Astrocyte of the spinal cord (primary cell): ENCODE measurements at regions not wholly inside any gene's neighbourhood (a gene's known extent, or its start where the extent isn't known, plus 50 kb on each side); places are given as distances from the start of the nearest gene placed in this dataset.

ENCODE experiments used
- DNase-seq: peaks from one replicate; pipeline ENCODE4 v3.0.0; 2011; ENCODE audit warnings: low read depth, low spot score
- H3K4me3 ChIP-seq: 2 replicates; pipeline ENCODE4 v1.5.1; 2011; ENCODE audit warnings: low read depth, mild to moderate bottlenecking, low read length, moderate library complexity
- CTCF ChIP-seq: IDR thresholded peaks from 2 replicates; pipeline ENCODE4 v1.5.1; 2012; ENCODE audit warnings: low read depth, mild to moderate bottlenecking, low read length, inconsistent platforms
- in situ Hi-C: cut with HindIII; loops from 2 replicates; pipeline ENCODE4 v1.10.0; 2017; ENCODE audit warnings: low sequenced_read_pairs

- in situ Hi-C loops, result no loop called here
- H3K4me3 ChIP-seq, result no peak overlapping the region
- no peak for DNase-seq
- no peak for TF ChIP-seq CTCF
These were observed 646.1 kb upstream of the ACVR2A start for GRCh38 chr2:147198651-147199171.

DNA sequence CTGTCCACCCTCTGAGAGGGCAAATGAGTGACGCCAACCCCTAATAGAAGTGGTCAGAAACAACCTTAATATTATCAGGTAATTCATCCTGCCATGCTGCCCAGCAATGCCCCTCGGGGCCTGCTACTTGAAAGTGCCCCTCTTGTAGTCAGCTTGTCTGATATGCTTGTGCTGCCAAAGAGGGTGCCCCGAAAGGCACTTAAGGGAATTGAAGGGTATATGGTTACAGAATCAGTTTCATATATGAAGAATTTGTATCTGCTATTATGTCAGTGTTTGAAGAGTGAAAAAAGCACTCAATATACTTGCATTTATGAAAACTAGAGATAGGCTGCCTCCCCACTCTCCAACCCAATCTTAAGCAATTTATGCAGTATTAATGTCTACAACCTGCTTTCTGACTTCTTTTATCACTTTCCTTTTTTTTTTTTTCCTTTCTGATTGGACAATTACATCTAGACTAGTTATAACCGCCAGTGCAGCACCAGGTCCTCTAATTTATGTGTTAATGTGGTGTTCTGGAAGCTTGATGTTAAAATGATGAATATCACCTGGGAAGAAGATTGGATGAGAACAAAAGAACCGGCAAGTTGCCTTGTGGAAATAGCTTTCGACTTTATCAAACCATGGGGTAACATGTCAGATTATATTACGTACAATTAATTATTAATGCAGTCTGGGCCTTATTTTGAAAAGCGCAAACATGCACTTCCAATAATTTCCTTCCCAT is 646.9 kb upstream of the ACVR2A start:
- DNase-seq, result no peak
- no peak for TF ChIP-seq CTCF
- in situ Hi-C loops, result no loop called here
- no peak overlapping the region for H3K4me3 ChIP-seq

- TF ChIP-seq CTCF, result no peak
- no peak overlapping the region for H3K4me3 ChIP-seq
- in situ Hi-C loops, result no loop called here
- DNase-seq, result no peak
These were observed 662.6 kb upstream of the ACVR2A start for GRCh38 chr2:147182260-147182659.

- in situ Hi-C loops, result no loop called here
- no peak for TF ChIP-seq CTCF
- no peak overlapping the region for H3K4me3 ChIP-seq
- DNase-seq, result no peak
These were observed 663.3 kb upstream of the ACVR2A start for GRCh38 chr2:147181351-147182029.

DNA sequence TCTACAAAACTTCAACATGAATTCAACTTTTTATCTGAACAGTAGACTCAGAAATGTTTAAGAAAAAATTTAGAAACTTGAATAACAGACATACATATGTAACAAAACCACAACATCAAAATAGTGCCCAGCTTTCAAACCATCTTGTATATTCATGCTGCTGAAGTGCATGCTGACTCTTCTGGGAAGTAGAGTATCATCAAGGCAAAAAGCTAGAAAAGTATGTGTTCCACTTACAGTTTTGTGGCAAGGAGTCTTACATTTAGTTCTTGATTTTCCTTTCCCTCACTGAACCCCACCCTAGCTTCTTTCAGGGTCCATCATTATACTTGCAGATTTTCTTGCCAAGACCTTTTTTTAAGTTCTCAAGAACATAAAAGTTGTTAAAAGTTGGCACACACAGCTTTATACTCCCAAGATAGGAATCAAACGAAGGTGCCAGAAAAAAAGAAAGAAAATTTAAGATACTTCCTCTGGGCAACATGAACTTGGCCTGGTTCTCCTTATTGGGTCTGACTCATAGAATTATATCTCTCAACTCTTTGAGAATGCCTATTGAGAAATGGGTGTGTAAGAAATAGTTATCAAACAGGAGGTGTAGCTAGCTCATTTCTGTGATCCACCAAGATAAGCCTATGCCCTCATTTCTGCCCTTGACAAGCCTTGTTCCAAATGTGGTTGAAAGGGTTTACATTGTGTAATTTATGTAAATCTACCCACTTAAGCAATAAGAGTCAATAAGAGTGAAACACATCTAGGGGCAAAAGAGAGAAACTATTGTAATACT is 667.6 kb upstream of the ACVR2A start:
- no peak for DNase-seq
- in situ Hi-C loops, result no loop called here
- H3K4me3 ChIP-seq, result no peak overlapping the region
- no peak for TF ChIP-seq CTCF

DNA sequence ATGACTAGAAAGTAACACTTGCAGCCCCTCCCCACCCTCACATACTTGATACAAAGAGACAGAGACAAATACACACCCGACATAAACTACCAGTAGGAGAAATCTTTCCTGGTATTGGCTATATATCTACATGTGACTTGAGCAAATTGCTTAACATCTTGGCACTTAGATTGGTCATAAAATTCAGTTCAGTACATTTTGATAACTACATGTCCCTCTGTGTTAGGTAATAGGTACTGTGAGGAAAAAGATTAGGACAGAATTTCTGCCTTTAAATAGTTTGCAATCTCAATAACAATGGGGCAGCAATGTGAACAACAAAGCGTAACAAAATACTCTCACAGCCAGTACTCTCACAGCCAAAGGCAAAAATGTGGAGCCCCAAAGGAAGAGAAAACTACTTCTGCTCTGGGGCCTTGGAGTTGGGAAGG is 670.0 kb upstream of the ACVR2A start:
- no peak for TF ChIP-seq CTCF
- DNase-seq, result no peak
- in situ Hi-C loops, result no loop called here
- no peak overlapping the region for H3K4me3 ChIP-seq
